K562 (cell line): ENCODE measurements at regions not wholly inside any gene's neighbourhood (a gene's known extent, or its start where the extent isn't known, plus 50 kb on each side); places are given as distances from the start of the nearest gene placed in this dataset.

ENCODE experiments used
- CBX3 ChIP-seq, 2 experiments: IDR thresholded peaks; 1 replicate in 1 of 2; 2 replicates in 1 of 2; pipeline ENCODE4 v1.6.1; 2012; ENCODE audit warnings: inconsistent platforms in 2 of 2, low read length in 2 of 2, borderline replicate concordance in 1 of 2, control low read depth in 1 of 2
- CTBP1 ChIP-seq: fragments of 450-650 bp; IDR thresholded peaks from 2 replicates; pipeline ENCODE4 v1.6.1; 2016; ENCODE audit warnings: borderline replicate concordance
- E2F1 ChIP-seq: sonication (generic); formaldehyde crosslinking; IDR thresholded peaks from 2 replicates; pipeline ENCODE4 v1.8.1; 2023; ENCODE audit warnings: mild to moderate bottlenecking, missing genetic modification reagents, moderate library complexity
- FOS ChIP-seq: IDR thresholded peaks from 3 replicates; pipeline ENCODE4 v1.6.1; 2011; ENCODE audit not compliant: insufficient read length; ENCODE audit errors: extremely low read depth
- GTF2F1 ChIP-seq: IDR thresholded peaks from 2 replicates; pipeline ENCODE4 v1.6.1; 2011; ENCODE audit warnings: low read depth, low read length, improper control_type of control experiment
- PKNOX1 ChIP-seq: fragments of 450-650 bp; IDR thresholded peaks from 2 replicates; pipeline ENCODE4 v1.6.1; 2016
- ZNF212 ChIP-seq: fragments of 450-650 bp; formaldehyde crosslinking; IDR thresholded peaks from 2 replicates; pipeline ENCODE4 v1.4.0; 2020; ENCODE audit warnings: mild to moderate bottlenecking
- TF ChIP-seq, protein P1 (sequence below): sonication (generic); formaldehyde crosslinking; IDR thresholded peaks from 2 replicates; pipeline ENCODE4 v1.8.0; 2023; ENCODE audit warnings: mild to moderate bottlenecking, missing genetic modification reagents
- TF ChIP-seq, protein P2 (sequence below), 2 experiments: fragments of 450-650 bp; IDR thresholded peaks; 2 replicates each; pipeline ENCODE4 v1.6.1; 2016
- TF ChIP-seq, protein P3 (sequence below): fragments of 200-800 bp; sonication (Bioruptor generic); IDR thresholded peaks from 2 replicates; pipeline ENCODE4 v1.6.1; 2017; ENCODE audit warnings: missing genetic modification characterization, missing compliant biosample characterization

- TF ChIP-seq, protein P1, sequence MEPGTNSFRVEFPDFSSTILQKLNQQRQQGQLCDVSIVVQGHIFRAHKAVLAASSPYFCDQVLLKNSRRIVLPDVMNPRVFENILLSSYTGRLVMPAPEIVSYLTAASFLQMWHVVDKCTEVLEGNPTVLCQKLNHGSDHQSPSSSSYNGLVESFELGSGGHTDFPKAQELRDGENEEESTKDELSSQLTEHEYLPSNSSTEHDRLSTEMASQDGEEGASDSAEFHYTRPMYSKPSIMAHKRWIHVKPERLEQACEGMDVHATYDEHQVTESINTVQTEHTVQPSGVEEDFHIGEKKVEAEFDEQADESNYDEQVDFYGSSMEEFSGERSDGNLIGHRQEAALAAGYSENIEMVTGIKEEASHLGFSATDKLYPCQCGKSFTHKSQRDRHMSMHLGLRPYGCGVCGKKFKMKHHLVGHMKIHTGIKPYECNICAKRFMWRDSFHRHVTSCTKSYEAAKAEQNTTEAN (CRISPR knock-in tag) = no peak
- 0 out of 3 replicates have a peak, but pooled peaks of 1 of the 2 experiments have one; percentile 31 for TF ChIP-seq CBX3 (IDR thresholded peaks at IDR 0.05; ENCODE audit: borderline replicate concordance in 1 of 2, low read length in 2 of 2)
- TF ChIP-seq, protein P2, sequence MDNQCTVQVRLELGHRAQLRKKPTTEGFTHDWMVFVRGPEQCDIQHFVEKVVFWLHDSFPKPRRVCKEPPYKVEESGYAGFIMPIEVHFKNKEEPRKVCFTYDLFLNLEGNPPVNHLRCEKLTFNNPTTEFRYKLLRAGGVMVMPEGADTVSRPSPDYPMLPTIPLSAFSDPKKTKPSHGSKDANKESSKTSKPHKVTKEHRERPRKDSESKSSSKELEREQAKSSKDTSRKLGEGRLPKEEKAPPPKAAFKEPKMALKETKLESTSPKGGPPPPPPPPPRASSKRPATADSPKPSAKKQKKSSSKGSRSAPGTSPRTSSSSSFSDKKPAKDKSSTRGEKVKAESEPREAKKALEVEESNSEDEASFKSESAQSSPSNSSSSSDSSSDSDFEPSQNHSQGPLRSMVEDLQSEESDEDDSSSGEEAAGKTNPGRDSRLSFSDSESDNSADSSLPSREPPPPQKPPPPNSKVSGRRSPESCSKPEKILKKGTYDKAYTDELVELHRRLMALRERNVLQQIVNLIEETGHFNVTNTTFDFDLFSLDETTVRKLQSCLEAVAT (IDR thresholded peaks at IDR 0.05) = peak in 1 of 2 experiments; percentile 48; a peak in 1 of 4 replicates
- TF ChIP-seq GTF2F1 = no peak
- TF ChIP-seq, protein P3, sequence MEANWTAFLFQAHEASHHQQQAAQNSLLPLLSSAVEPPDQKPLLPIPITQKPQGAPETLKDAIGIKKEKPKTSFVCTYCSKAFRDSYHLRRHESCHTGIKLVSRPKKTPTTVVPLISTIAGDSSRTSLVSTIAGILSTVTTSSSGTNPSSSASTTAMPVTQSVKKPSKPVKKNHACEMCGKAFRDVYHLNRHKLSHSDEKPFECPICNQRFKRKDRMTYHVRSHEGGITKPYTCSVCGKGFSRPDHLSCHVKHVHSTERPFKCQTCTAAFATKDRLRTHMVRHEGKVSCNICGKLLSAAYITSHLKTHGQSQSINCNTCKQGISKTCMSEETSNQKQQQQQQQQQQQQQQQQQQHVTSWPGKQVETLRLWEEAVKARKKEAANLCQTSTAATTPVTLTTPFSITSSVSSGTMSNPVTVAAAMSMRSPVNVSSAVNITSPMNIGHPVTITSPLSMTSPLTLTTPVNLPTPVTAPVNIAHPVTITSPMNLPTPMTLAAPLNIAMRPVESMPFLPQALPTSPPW (CRISPR knock-in tag) = peak; percentile 30
- peak; percentile 3 for TF ChIP-seq FOS
- TF ChIP-seq E2F1 (CRISPR knock-in tag) = no peak
- peak; percentile 31; the same call in 1 of the 2 replicates for TF ChIP-seq CTBP1
- no peak for TF ChIP-seq ZNF212 (CRISPR knock-in tag)
- TF ChIP-seq PKNOX1 = peak; percentile 42
Observed at GRCh38 chr6:26309731-26310142, 55.3 kb upstream of the BTN3A2 start (continued).
